ENCODE measurements at regions not wholly inside any gene's neighbourhood (a gene's known extent, or its start where the extent isn't known, plus 50 kb on each side); places are given as distances from the start of the nearest gene placed in this dataset.

DNA sequence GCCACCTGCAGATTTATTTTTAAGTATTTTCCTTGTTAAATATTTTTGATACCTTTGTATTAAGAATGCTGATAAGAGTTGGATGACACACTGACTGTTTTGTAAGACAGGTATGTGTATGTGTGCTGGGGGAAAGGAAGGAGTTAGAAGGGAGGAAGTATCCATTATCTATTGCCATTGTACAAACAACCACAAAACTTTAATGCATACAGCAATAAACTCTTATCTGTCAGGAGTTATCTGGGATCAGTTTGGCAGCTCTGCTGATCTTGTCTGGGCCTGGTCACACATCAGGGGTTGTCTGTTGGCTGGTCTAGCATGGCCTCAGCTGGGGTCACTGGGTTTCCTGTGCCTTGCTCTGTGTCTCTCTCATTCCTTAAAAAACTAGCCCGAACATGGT, 423.9 kb upstream of the USP24 start:
- no peak for TF ChIP-seq GABPA (IDR thresholded peaks at IDR 0.05; ENCODE audit: low read depth)
- no peak for TF ChIP-seq SPI1 (IDR thresholded peaks at IDR 0.05; ENCODE audit: borderline replicate concordance, low read depth)
- no peak for TF ChIP-seq POLR2AphosphoS5 (IDR thresholded peaks at IDR 0.05; ENCODE audit: low read depth)
- TF ChIP-seq, protein P1, sequence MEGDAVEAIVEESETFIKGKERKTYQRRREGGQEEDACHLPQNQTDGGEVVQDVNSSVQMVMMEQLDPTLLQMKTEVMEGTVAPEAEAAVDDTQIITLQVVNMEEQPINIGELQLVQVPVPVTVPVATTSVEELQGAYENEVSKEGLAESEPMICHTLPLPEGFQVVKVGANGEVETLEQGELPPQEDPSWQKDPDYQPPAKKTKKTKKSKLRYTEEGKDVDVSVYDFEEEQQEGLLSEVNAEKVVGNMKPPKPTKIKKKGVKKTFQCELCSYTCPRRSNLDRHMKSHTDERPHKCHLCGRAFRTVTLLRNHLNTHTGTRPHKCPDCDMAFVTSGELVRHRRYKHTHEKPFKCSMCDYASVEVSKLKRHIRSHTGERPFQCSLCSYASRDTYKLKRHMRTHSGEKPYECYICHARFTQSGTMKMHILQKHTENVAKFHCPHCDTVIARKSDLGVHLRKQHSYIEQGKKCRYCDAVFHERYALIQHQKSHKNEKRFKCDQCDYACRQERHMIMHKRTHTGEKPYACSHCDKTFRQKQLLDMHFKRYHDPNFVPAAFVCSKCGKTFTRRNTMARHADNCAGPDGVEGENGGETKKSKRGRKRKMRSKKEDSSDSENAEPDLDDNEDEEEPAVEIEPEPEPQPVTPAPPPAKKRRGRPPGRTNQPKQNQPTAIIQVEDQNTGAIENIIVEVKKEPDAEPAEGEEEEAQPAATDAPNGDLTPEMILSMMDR (IDR thresholded peaks at IDR 0.05; ENCODE audit: insufficient read depth, low read length): no peak
- TF ChIP-seq, protein P2, sequence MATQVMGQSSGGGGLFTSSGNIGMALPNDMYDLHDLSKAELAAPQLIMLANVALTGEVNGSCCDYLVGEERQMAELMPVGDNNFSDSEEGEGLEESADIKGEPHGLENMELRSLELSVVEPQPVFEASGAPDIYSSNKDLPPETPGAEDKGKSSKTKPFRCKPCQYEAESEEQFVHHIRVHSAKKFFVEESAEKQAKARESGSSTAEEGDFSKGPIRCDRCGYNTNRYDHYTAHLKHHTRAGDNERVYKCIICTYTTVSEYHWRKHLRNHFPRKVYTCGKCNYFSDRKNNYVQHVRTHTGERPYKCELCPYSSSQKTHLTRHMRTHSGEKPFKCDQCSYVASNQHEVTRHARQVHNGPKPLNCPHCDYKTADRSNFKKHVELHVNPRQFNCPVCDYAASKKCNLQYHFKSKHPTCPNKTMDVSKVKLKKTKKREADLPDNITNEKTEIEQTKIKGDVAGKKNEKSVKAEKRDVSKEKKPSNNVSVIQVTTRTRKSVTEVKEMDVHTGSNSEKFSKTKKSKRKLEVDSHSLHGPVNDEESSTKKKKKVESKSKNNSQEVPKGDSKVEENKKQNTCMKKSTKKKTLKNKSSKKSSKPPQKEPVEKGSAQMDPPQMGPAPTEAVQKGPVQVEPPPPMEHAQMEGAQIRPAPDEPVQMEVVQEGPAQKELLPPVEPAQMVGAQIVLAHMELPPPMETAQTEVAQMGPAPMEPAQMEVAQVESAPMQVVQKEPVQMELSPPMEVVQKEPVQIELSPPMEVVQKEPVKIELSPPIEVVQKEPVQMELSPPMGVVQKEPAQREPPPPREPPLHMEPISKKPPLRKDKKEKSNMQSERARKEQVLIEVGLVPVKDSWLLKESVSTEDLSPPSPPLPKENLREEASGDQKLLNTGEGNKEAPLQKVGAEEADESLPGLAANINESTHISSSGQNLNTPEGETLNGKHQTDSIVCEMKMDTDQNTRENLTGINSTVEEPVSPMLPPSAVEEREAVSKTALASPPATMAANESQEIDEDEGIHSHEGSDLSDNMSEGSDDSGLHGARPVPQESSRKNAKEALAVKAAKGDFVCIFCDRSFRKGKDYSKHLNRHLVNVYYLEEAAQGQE (IDR thresholded peaks at IDR 0.05; ENCODE audit: insufficient replicate concordance, low read depth): no peak
- DNase-seq (ENCODE audit: low read depth in 1 of 2, low spot score in 1 of 2): no peak
- H3K27me3 ChIP-seq (ENCODE audit: insufficient read depth, poor library complexity, severe bottlenecking): peaks cover 4% of the 10 kb centered on the region
- no peak overlapping the region for H3K27ac ChIP-seq (replicated peaks)
- no peak overlapping the region for H3K4me3 ChIP-seq (replicated peaks; ENCODE audit: insufficient read depth, low read length)

DNA sequence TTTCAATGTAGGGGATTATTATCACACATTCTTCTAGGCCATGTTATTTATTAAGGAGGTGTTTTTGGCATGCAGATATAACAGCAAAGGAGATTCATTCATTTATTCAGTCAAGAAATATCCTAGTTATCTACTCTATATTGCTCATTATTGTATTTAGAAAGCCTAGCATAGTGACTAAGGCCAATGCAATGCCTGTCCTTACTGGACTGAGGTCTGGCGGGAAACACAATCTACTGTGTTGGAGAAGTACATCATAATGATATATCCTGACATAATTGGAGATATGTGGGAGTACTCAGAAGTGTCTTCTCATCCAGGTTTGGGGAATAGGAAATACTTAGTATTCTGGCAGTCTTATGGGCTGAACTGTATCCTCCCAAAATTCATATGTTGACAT, 421.5 kb upstream of the USP24 start:
- TF ChIP-seq POLR2AphosphoS5 (IDR thresholded peaks at IDR 0.05; ENCODE audit: low read depth): no peak
- TF ChIP-seq GABPA (IDR thresholded peaks at IDR 0.05; ENCODE audit: low read depth): no peak
- no peak for TF ChIP-seq SPI1 (IDR thresholded peaks at IDR 0.05; ENCODE audit: borderline replicate concordance, low read depth)
- TF ChIP-seq, protein P1 (IDR thresholded peaks at IDR 0.05; ENCODE audit: insufficient read depth, low read length): no peak
- TF ChIP-seq, protein P2 (IDR thresholded peaks at IDR 0.05; ENCODE audit: insufficient replicate concordance, low read depth): no peak

DNA sequence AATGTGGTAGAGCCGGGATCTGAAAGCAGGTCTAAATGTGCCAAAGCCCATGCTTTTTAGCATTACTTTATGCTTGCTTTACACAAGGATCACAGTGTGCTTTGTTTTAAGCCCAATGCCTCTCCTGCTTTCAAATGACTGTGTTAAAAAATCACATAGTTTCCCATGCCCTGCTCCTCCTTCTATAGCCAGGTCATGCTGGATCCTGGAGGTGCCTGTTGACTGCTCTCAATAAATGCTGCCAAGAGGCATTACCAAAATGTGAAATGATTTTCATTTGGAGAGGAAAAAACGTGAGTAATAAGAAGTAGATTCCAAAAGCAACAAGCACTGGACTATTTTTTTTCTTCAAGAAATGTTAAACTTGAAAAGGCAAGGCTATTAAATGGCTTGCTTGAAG, 420.7 kb upstream of the USP24 start:
- peaks cover 3% of the 10 kb centered on the region for H3K27me3 ChIP-seq (ENCODE audit: insufficient read depth, poor library complexity, severe bottlenecking)
- no peak overlapping the region for H3K27ac ChIP-seq (replicated peaks)
- TF ChIP-seq, protein P1 (IDR thresholded peaks at IDR 0.05; ENCODE audit: insufficient read depth, low read length): no peak
- TF ChIP-seq, protein P2 (IDR thresholded peaks at IDR 0.05; ENCODE audit: insufficient replicate concordance, low read depth): no peak
- no peak for TF ChIP-seq POLR2AphosphoS5 (IDR thresholded peaks at IDR 0.05; ENCODE audit: low read depth)
- no peak for TF ChIP-seq GABPA (IDR thresholded peaks at IDR 0.05; ENCODE audit: low read depth)
- TF ChIP-seq SPI1 (IDR thresholded peaks at IDR 0.05; ENCODE audit: borderline replicate concordance, low read depth): no peak
- DNase-seq (ENCODE audit: low read depth in 1 of 2, low spot score in 1 of 2): no peak
- H3K4me3 ChIP-seq (replicated peaks; ENCODE audit: insufficient read depth, low read length): no peak overlapping the region

More for the DNA sequence above, 421.5 kb upstream of the USP24 start:
- Histone ChIP-seq H3K27me3 (ENCODE audit: insufficient read depth, poor library complexity, severe bottlenecking) (peaks cover 3% of the 10 kb centered on the region), H3K27ac (replicated peaks) (no peak overlapping the region), H3K4me3 (replicated peaks; ENCODE audit: insufficient read depth, low read length) (no peak overlapping the region)
- no peak for DNase-seq (ENCODE audit: low read depth in 1 of 2, low spot score in 1 of 2)
